HG02759 (cell line): ENCODE measurements at regions not wholly inside any gene's neighbourhood (a gene's known extent, or its start where the extent isn't known, plus 50 kb on each side); places are given as distances from the start of the nearest gene placed in this dataset.
A peak's percentile ranks its signal among the peaks of the same experiment; 100 is the strongest.
"Not testable (repeated sequence)": the region's sequence is repeated elsewhere in the genome, so short reads cannot be mapped to it uniquely, and the experiment has no call there.

Experiments used
- ATAC-seq: cut with Tn5 transposase; IDR thresholded peaks from one replicate; pipeline ENCODE4 v1.9.1; 2021; ENCODE audit warnings: mild to moderate bottlenecking, moderate library complexity; ENCODE audit not compliant: unreplicated experiment

DNA sequence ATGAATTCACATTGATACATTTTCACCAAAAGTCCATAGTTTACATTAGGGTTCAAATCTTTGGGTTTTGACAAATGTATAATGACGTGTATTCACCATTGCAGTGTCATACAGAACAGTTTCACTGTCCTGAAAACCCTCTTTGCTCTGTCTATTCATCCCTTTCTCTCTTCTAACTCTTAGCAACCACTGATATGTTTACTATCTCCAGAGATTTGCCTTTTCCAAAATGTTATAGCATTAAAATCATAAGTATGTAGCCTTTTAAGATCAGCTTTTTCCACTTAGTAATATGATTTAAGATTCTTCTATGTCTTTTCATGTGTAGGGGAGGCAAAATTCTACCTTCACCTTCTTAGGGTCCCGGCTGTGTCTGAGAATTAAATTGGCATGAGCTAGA, 203.8 kb downstream of the TPRG1 start:
- no peak for ATAC-seq

DNA sequence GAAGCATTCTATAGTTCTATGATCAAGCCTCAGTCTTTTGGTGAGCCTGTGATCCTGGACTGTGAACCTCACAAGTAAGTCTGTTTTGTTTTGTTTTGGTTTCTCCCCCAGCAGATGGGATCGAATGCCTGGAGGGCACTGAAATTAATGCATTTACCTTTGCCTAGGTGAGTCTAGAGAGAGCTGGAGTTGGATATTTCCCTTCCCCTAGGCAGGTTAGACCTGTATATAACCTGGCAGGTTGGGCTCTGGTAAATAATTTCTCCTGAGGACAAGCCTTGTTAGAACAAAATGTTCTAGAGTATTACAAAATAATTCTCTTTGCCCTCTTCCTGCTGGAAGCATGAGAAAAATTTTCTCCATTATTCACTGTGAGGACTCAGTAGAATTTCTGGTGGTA, 211.9 kb downstream of the TPRG1 start:
- ATAC-seq: no peak

DNA sequence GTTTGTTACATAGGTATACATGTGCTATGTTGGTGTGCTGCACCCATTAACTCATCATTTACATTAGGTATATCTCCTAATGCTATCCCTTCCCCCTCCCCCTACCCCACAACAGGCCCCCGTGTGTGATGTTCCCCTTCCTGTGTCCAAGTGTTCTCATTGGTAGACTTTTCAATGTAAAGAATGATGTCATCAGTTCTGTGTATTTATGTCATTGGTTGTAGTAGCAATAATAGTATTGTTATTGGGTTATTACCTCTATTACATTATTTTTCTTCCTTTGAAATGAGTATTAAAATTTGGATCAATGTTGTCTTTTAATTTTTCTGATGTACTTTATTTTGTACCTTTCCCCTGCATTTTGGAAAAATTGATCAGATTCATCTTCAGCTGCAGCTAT, 214.1 kb downstream of the TPRG1 start:
- ATAC-seq: not testable (repeated sequence)

DNA sequence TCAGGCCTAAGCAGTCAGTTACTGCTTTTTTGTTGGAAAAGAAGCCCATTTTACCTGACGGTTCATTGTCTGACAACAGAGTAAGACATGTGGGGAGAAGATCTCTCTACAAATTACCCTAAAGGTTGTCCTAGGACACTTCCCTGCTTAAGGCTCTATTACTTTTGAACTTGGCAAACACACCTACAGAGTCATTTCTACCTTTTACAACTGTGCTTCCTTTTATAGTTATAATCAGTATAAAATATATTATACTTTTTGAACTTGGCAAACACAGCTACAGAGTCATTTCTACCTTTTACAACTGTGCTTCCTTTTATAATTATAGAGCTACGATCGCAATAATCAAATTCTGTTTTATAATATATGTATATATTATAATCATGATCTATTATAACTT, 215.0 kb downstream of the TPRG1 start:
- no peak for ATAC-seq

DNA sequence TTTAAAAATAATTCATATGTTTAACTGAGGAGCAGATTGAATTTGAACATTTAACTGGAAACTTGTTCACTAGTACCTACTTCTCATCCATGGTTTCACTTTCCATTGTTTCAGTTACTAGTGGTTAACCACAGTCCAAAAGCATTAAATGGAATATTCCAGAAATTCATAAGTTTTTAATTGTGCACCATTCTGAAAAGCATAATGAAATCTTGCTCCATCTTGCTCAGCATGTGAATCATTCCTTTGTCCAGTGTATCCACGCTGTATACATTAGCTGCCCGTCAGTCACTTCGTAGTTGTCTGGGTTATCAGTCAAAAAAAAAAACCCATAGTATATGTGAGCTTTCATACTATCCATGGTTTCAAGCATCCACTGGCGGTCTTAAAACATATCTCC, 217.6 kb downstream of the TPRG1 start:
- ATAC-seq: no peak

DNA sequence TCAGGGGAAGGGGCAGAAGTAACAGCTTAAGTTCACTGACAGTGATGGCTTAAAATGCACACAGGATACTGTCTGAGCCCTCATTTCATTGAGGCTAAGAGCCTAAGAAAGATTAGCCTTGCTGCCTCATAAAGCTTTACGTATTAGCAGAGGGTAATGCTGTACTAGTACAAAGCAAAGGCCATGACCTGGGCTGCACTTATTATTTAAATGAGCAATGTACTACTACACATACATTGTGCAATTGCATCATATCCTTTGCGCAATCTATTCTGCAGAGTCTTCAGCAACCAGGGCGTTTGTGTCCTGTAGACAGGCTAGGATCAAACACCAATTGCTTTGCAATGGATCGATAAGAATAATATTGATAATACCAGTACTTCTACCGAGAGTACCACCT, 221.8 kb downstream of the TPRG1 start:
- no peak for ATAC-seq

DNA sequence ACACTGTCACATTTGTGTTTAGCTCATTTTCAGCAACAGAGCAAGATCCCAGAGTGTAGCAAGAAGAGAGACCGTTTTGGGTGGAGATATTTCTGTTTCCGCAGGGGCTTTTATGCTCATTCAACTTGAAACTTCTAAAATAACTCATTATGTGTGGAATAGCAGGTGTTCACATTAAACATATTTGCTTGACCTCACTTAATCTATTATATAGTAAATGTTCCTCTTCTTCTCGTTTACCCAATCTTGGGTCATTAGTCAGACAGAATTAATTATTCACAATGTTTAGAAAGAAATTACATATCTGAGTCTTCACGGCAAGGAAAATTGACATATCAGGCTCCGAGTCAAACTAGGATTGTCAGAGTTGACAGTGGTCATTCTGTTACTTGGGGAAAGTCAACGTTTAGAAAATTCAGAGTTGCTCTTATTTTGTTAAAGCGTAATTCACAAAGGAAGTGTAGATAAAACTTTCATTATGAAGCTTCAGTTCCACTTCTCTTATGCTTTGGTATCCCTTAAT, 222.9 kb downstream of the TPRG1 start:
- ATAC-seq: peak; percentile 91

DNA sequence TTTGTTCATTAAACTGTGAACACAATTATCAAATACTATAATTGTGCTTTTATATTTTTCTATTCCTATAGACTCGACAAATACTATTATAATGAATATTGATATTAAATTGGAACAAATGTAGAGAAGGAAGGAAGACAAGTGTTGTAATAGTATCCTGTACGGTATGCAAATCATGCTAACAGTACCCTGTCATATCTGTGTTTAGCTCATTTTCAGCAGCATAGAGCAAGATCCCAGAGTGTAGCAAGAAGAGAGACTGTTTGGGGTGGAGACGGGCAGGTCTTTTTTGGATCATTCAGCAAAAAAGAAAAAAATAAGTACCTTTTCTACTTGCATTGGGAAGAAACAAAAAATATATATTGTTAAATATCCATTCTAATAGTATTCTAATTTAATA, 224.1 kb downstream of the TPRG1 start:
- ATAC-seq: no peak

DNA sequence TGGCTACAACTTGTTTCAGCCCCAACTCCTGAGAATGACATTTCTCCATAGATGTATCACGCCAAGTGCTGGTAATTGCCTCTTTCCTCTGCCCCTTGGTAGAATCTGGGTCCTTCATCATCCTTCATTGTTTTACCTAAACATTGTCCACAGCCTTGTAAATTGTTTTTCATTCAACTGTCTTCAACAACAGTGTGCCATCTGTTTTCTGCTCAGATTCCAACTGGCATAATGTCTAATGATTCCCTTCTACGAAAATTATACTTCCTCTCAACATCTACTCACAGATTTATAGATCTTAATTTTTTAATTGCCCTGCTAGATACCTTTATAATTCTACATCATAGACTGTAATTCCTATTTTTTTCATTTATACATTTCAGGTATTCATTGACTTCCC, 226.9 kb downstream of the TPRG1 start:
- ATAC-seq: no peak

DNA sequence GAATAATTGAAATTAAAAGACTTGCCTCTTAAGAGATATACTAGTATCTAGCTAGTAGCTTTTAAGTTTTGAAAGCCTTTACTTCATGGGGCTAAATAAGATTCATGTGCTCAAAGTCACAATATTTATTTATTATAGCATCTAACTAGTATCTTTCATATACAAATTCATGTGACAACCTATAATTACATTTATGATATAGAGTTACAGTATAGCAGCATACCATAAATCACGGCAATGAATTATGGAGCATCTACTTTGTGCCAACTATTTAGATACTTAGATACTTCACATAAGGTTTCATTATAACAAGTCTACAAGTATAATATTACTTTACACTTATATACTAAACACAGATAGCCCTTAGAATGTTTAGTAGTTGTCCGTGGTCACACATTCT, 229.4 kb downstream of the TPRG1 start:
- ATAC-seq: no peak

DNA sequence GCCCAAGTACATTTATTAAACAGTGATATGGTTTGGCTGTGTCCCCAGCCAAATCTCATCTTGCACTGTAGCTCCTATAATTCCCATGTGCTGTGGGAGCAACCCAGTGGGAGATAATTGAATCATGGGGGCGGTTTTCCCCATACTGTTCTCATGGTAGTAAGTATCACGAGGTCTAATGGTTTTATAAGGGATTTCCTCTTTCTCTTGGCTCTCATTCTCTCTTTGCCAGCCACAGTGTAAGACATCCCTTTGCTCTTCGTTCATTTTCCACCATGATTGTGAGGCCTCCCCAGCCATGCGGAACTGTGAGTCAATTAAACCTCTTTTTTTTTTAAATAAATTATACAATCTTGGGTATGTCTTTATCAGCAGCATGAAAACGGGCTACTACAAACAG, 228.0 kb upstream of the TP63 start:
- ATAC-seq: no peak

DNA sequence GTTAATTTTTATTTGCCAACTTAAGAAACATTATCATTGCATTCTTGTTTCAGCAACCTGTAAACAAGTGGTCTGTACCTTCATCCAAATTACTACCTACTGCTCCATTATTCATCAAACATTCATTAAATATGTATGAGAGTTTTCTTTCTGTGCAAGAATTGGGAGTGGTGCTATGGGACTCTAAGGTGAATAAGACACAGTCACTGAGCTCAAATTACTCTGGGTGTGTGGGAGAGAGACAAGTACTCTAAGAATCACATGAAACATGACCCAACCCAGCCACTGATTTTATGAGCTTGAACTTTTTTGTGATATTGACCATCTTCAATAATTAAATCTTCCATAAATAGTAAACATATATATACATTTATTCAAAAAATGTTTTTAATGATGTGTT, 227.2 kb upstream of the TP63 start:
- ATAC-seq: no peak

DNA sequence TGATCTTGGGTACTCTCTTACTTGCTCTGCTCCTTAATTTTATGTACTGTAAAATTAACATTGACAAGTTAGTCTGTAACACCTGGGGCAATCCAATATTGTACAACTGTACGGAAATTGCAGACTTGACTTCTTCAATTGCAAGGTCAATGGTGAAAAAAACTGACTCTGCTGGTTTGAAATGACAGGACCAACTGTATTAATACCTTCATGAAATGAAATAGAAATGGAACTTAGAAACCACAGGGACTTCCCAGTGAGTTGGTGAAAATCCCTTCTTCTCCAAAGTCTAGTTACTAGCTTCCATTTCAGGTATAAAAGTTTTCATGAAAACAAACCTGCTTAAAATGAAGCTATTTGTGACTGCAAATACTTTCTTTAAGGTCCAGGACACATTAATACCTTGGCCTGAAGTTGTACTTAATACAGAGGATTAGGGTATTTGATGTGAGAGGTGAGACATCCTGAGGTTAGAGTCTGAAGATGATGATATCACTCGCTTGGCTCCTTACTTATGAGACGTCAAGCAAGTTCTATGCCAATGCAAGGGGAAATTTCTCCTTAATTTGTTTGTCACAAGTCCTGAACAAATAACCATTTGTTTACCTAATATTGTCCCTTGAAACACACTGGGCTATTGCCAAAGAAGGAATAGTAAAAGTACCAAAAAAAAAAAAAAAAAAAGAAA, 226.2 kb upstream of the TP63 start:
- ATAC-seq: peak; percentile 75

DNA sequence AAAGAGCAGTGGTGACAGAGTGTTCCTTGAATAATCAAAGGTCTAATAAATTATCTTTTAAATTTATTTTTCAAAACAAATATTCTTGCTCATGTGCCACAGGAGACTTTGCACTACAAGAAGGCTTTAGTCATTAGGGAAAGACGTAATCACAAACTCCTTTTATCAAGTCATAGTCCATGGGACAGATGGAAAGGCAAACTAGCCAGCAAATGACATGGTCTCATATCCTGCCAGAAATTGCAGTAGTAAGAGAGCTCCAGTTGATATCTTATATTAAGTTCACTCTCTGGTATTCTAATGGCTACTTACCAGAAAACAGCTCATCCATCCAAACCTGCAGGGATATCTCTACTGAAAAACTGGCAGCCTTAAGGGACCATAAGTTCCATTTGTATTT, 225.0 kb upstream of the TP63 start:
- no peak for ATAC-seq

DNA sequence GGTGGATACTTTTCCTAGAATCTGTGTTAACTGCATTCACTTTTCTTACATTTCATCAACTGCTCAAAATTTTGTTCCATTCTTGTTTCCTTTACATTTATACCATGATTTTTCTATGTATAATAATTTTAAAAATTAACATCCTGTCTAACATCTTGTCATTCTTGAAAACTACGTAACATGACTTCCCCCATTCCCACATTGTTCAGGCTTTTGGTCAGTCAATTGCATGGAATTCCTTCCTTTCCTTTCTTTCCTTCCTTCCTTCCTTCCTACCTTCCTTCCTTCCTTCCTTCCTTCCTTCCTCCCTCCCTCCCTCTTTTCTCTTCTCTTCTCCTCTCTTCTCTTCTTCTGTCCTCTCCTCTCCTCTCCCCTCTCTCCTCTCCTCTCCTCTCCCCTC, 220.7 kb upstream of the TP63 start:
- ATAC-seq: no peak

DNA sequence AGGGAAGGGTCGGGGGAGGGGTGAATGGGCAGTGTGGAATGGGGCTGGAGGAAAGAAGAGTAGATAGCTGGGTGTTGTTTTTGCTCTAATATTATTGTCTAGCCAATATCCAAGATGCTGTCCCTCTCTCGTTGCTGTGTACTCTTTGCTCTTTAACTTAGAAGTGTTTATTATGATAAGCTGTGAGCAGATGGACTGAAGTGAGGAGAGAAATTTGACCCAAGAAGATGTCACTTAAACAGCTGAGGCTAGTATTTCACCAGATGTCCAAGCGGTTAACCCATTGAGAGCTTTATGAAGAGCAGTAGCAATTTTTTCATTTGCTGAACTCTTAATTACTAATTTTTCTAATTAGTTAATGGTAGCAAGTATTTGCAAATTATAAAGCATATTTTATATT, 212.2 kb upstream of the TP63 start:
- no peak for ATAC-seq

DNA sequence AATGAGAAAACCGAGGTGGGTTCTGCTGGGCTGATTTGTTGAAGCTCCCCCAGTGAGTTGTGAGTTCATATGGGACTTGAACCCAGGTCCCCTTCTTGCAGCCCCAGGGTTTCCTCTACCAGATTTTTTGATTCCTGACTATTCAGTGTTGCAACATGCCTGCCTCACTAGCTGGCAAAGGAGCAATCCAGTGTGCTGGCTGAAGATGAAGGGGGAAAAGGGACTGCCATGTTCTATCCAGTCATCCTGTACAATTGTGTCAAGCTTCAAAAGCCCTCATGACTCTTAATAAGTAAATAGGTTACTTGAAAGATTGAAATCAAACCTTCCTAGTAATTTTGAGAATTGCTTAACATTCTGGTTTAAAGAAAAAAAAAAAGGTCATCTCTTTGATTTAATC, 211.5 kb upstream of the TP63 start:
- ATAC-seq: no peak

DNA sequence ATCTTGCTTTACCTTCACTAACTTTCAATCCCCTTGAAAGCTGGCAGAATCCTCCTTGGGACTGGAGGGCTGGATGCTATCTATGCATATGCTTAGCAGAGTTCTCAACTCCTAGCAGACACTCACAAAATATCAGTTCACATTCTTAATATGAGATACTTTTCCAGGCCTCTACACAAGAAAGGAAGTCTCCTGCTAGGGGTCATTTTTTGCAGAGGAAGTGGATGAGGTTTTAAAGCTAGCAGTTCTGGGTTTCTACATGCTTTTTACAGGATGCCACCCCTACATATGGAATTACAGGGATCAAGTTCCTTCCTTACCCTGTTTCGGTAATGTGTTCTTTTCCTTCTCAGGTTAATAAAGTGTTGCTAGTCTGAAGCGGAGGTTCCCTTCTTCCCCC, 206.3 kb upstream of the TP63 start:
- ATAC-seq: no peak

DNA sequence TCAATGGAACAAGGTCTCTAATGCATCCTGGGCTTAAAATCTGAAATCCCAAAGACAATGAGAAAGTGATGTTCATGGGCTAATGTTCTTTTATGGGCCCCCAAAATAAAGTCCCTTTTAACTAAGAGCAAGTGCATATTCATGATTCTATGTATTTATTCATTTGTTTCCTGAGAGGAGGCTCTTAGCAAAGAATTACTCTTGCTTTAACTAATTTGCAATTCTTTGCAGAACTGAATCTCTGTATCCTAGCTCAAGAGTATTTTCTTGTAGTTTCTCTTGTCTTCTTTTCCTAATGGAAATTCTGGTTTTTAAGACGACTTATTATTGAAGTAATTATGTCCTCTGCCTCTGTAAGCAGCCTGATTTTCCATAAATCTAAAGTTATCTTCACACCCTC, 202.2 kb upstream of the TP63 start:
- ATAC-seq: no peak

DNA sequence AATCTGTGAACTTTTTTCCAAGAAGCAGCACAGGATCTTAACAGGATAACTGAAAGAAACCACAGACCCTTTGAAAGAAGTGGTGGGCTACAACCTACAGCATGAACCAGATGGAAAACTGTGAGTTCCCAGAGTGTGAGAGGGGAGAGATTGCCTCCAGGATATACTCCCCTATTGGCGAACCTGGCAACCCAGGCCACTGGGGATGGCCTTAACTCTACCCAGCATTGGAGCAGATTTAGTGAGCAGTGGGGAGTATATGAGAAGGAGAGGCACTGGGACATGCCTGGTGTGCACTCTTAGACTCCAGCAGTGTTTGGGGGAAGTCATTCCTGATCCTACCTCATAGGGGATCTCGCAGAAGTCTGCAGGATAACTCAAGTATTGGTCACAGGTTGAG, 201.0 kb upstream of the TP63 start:
- no peak for ATAC-seq

DNA sequence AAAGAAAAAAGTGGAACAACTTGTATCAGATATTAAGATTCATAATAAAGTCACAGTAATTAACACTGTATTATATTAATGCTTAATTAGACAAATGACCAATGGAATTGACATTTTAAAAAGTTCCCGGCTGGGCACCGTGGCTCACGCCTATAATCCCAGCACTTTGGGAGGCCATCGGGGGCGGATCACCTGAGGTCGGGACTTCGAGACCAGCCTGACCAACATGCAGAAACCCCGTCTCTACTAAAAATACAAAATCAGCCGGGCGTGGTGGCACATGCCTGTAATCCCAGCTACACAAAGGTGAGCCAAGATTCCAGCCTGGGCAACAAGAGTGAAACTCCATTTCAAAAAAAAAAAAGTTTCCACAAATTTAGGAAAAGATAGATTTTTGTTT, 188.9 kb upstream of the TP63 start:
- not testable (repeated sequence) for ATAC-seq

DNA sequence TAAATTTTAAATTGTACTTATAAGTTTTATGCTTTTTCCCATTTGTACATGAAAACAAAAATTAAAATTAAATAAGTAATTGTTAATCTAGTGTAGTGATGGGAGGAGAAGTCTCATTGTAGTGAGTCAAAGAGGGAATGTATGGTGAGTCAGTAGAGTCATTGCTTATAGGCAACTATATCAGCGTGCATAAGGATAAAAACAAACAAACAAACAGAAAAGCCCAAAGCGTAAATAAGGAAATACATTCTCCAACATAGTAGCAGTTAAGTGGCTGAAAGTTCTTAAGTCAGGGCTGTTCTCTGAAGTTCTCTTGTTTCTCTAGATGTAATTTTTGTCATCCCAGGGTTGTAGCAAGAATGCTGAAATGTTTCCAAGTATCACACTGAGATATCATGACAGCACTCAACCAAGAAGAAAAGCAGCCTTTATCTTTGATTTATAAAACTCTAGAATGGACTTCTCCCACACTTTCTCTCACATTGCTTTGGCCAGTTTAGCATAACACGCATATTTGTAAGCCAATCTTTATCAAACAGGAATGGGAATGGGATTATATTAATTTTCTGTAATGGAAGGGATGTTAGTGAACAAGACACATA, 184.1 kb upstream of the TP63 start:
- ATAC-seq: no peak

DNA sequence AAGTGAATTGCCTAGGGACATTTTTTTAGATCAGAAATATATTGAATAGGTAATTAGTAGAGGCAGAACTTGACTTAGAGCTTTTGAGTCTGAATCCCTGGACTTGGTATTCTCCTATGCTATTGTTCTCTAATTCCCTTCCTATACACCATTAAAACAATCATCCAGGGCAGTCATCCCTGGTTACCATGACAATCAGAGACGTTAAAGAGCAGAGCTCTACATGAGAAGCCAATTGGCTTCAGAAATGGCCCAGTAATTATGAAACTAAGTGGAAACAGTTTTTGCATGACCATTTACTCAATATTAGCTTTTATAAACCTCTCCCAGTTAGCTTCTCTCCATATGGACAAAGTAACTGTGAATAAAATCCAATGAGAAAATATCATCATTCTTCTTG, 182.1 kb upstream of the TP63 start:
- ATAC-seq: no peak
